D341Med (cell line): ENCODE measurements at regions not wholly inside any gene's neighbourhood (a gene's known extent, or its start where the extent isn't known, plus 50 kb on each side); places are given as distances from the start of the nearest gene placed in this dataset.
"Not testable (repeated sequence)": the region's sequence is repeated elsewhere in the genome, so short reads cannot be mapped to it uniquely, and the experiment has no call there.

Experiments used
- DNase-seq: peaks from one replicate; pipeline ENCODE4 v3.0.0; 2012; ENCODE audit warnings: low spot score

DNA sequence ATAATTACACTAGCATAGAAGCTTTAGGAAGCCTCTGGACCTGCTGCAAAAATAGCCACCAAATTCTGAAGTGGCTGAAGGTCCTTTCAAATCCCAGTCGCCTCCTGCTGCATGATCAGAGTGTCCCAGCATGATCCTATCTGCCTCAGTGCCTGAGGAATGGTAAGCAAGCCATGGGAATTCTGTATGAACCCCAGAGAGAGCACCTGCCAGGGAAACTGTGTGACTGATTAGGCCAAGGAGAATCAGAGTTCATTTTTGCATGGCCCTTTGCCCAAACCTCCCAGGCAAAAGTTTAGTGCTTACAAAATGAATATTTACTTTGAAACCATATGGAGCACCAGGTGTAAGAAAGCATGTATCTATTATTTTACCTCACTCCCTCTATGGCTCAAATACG is 221.4 kb downstream of the ARL4C start:
- no peak for DNase-seq

DNA sequence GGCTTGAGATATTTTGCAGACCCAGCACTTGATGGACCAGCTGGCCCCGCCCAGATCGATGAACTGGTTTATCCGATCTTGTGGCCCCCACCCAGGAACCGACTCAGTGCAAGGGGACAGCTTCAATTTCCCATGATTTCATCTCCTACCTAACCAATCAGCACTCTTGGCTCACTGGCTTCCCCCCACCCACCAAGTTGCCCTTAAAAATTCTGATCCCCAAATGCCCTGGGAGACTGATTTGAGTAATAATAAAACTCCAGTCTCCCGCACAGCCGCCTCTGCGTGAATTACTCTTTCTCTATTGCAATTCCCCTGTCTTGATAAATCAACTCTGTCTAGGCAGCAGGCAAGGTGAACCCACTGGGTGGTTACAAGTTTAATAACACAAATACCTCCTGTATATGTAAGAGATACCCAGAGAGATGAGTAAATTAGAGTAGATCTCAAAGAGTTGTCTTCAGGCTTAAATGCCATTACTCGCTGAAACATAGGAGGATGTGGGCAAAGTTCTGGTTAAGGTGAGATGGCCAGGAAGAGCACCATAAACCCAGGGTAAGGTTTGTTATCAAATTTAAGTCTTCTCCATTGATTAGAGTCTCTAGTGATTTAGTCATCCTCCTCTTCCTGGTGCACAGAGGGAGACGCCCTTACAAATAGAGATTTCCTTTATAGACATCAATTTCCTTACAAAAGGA is 222.8 kb downstream of the ARL4C start:
- DNase-seq: no peak

- no peak for DNase-seq
These were observed 221.8 kb downstream of the SPP2 start for GRCh38 chr2:234272069-234272850.

- DNase-seq: no peak
These were observed 220.8 kb downstream of the SPP2 start for GRCh38 chr2:234271338-234271737.

DNA sequence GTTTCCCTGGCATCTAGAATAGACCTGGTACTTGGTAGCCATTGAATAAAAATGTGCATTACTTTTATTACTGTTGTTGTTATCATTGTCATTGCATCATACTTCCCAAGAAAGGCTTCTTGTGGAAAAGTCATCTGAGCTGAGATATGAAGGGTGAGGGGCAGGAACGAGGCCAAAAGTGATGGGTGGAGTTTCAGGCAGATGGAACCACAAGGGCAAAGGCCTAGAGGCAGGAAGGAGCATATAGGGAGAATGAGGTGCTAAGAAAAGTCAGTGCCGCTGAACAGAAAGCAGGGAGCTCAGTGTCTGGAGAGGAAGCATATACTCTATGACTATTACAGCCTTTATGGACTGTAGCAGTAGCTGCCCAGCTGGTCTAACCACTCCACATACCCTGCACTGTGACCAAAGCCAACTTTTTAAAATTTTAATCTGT is 219.3 kb downstream of the SPP2 start:
- DNase-seq: no peak

- no peak for DNase-seq
These were observed 217.0 kb downstream of the SPP2 start for GRCh38 chr2:234267534-234267933.

GRCh38 chr2:234266952-234267351 is 216.4 kb downstream of the SPP2 start:
- no peak for DNase-seq

DNA sequence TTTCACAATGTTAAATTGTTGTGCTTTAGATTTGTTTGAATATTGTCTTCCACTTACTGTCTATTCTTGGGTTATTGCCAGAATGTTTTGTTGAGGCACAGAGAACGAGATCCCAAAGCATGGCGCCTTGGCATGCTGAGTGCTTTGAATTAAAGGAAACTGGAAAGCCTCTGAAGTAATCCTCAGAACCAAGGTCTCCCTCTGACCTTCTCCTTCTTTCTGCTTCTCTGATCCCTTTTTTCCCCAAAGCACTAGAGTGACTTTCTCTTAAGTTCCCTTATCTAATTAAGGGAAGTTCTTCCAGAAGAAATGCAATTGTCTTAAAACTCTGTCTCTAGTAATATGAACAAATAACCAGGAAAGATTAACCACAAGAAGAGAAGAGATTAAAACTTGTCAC is 214.7 kb downstream of the SPP2 start:
- no peak for DNase-seq

- no peak for DNase-seq
These were observed 211.2 kb downstream of the SPP2 start for GRCh38 chr2:234261736-234262135.

DNA sequence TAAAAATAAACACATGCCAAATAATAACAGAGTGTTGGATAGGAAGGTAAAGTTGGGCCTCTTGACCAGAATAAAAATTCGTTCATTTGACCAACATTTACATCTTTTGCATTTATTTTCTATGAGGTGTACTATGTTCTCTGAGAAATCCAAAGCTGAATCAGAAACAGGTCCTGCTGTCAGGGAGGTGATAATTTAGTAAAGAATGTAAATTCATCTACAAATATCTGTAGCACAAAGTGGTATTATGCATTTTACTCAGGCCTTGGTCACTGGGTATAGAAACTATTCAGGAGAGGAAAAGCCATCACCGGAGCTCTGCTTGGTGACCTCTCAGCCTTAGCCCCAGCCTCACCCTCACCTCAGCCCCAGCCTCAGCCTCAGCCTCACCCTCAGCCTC is 208.9 kb downstream of the SPP2 start:
- DNase-seq: no peak

GRCh38 chr2:234258562-234259141 is 208.2 kb downstream of the SPP2 start:
- DNase-seq: no peak

GRCh38 chr2:234257859-234258561 is 207.5 kb downstream of the SPP2 start:
- DNase-seq: peak; percentile 34

DNA sequence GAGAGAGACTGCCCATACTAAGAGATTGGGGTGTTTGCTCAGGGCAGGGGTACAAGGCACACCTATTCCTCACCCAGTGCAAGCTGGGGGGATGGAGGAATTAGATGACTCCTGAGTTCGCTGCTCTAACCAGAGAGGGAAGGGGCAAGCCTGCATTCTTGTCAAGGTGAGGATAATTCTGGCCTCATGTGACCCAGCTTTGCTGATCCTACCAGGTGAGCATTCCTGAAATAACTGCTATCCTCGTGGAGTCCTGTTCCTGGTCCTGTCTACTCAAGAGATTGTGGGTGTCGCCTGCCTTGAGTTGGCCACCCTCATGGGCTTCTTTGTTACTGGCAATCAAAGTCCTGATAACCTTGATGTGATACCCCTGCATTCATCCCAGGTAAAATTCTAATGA is 206.0 kb downstream of the SPP2 start:
- DNase-seq: no peak

DNA sequence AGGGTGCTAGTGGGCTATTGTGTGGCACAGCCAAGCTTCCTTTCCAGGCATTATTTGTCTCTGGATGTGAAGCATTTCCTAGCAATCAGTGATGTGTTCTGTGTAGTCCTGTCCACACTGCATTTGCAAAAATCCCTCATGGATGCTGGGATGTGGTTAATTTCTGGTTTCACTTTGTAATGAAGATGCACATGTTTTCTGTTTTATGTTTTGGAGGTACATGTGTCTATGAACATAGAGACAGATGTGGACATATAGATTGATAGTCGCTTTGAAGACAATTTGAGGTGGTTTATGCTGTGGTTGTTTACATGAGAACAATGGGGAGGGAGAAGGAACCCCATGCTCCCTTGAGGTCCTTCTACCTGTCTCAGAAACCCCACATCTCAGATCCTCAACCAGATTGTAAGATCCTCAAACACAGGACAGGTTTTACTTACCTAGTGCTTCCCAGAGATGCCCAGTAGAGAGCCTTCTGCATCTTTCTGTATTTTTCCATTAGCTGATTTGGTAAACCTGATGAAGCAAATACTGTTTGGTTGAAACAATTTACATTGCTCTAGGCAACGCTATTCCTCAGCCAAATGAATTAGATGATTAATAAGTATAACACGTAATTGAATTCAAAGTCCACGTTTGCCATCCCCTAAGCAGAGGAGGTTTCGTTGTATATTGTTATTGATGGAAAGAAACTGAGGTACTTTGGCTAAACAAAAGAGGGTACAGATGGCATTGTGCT is 204.4 kb downstream of the SPP2 start:
- DNase-seq: no peak

DNA sequence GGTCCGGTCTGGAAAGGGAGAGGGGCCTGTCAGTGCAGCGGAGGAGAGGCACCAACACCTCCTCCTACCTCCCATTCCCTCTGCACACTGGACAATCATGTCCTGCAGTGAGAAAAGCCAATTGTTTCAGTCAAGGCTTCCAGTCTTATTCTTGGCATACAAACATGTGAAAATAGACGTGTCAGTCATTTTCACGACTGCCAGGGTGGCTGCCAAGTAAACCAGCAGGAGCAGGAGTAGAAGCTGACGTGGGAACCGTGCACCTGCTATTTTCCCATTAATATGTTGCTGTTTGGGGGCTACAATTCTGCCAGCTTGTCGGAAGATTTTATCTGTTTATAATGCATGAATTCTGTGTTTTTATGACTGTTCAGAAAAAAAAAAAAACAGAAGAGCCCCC is 202.3 kb downstream of the SPP2 start:
- DNase-seq: no peak

DNA sequence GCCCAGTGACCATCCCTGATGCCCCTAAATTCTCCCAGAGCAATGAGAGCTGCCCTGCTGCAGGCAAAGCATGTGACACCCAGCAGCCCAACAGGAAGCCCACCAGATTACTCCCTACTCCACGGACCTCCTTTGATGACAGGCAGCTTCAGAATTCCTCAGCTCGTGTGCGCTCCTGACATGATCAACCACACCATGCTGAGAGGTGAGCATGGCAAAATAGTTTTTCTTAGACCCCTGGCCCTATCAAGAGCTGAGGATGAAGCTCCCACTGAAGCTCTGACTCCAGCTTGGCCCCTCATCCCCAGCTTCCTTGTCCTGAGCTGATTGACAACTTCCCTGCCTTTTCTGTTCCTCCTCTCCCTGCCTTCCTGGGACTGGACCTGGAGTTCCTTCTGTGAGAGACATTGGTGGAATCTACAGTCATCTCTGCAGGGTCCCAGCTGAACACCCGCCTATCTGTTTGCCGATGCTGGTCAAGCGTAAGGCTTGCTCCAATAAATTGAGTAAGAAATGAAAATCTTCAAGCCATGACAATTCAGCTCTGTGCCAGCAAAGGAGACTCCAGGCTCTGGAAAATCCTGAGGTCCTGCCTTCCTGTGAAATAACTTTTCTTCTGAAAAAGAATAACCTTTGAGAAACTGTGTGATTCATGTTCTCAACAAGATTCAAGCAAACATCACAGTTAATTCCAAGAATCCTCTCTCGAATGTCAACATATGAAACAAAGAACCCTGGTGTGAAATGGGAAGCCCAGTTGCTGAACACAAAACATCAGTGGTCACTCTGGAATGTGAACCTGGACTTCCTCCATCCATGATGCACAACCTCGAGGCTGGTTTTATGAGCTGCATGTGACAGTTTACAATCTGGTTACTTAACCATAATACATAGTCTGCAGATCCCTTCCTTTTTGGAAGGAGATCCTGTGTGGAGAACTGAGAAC is 201.1 kb downstream of the SPP2 start:
- DNase-seq: no peak

- no peak for DNase-seq
These were observed 200.4 kb downstream of the SPP2 start for GRCh38 chr2:234250926-234251325.

- no peak for DNase-seq
These were observed 199.4 kb downstream of the SPP2 start for GRCh38 chr2:234249873-234250272.

- no peak for DNase-seq
These were observed 198.7 kb downstream of the SPP2 start for GRCh38 chr2:234249034-234249735.

- not testable (repeated sequence) for DNase-seq
These were observed 197.8 kb downstream of the SPP2 start for GRCh38 chr2:234248213-234248710.
